PC-3 (cell line): ENCODE measurements at regions not wholly inside any gene's neighbourhood (a gene's known extent, or its start where the extent isn't known, plus 50 kb on each side); places are given as distances from the start of the nearest gene placed in this dataset.

Experiments used
- ATAC-seq: fragments of 200-7000 bp; cut with Tn5 transposase; 2 replicates; pipeline ENCODE4 v1.9.1; 2020; ENCODE audit warnings: mild to moderate bottlenecking, moderate library complexity
- BruUV-seq: library from RNA; stranded (reverse); fragments of 400-500 nt; replicated peaks from 2 replicates; lab custom pipeline; 2021; lab: Mats Ljungman, UMichigan
- CTCF ChIA-PET: fragments of 300-600 bp; sonication (Branson Sonifier 250); formaldehyde crosslinking; loops from one replicate; lab custom pipeline; 2022; ENCODE audit warnings: antibody characterized with exemption; lab: Charles Lee
- POLR2A ChIA-PET: fragments of 300-600 bp; sonication (Branson Sonifier 250); formaldehyde crosslinking; loops from one replicate; lab custom pipeline; 2022; ENCODE audit warnings: antibody characterized with exemption; ENCODE audit not compliant: unreplicated experiment; lab: Charles Lee
- DNase-seq: peaks from one replicate; pipeline ENCODE4 v3.0.0-alpha.2; 2015
- H2AFZ ChIP-seq: fragments of 300-600 bp; sonication (generic); 2 replicates; pipeline ENCODE4 v1.6.0; 2016; ENCODE audit warnings: antibody characterized with exemption, low read length
- H3F3A ChIP-seq: fragments of 300-600 bp; sonication (generic); one replicate; pipeline ENCODE4 v1.6.0; 2017; ENCODE audit warnings: antibody characterized with exemption, low read length, control low read depth, mild to moderate bottlenecking; ENCODE audit not compliant: unreplicated experiment
- H3K27ac ChIP-seq: fragments of 300-600 bp; sonication (generic); 2 replicates; pipeline ENCODE4 v1.5.1; 2016; ENCODE audit warnings: mild to moderate bottlenecking, low read length
- H3K27me3 ChIP-seq: fragments of 300-600 bp; sonication (generic); 2 replicates; pipeline ENCODE4 v1.6.1; 2016; ENCODE audit warnings: low read length, mixed read lengths
- H3K36me3 ChIP-seq: fragments of 300-600 bp; sonication (generic); 2 replicates; pipeline ENCODE4 v1.6.1; 2016; ENCODE audit warnings: low read depth, mixed run types, low read length, mixed read lengths
- H3K4me1 ChIP-seq: fragments of 300-600 bp; sonication (generic); 2 replicates; pipeline ENCODE4 v1.5.1; 2016; ENCODE audit warnings: low read length; ENCODE audit not compliant: insufficient read depth
- H3K4me2 ChIP-seq: fragments of 300-600 bp; sonication (generic); 2 replicates; pipeline ENCODE4 v1.6.0; 2016; ENCODE audit warnings: low read length
- H3K4me3 ChIP-seq: fragments of 300-600 bp; sonication (generic); 2 replicates; pipeline ENCODE4 v1.5.1; 2016; ENCODE audit warnings: mild to moderate bottlenecking, low read length, mixed read lengths
- H3K79me2 ChIP-seq: fragments of 300-600 bp; sonication (generic); 2 replicates; pipeline ENCODE4 v1.6.1; 2017; ENCODE audit warnings: low read length, mixed read lengths
- H3K9ac ChIP-seq: fragments of 300-600 bp; sonication (generic); 2 replicates; pipeline ENCODE4 v1.6.0; 2016; ENCODE audit warnings: mild to moderate bottlenecking, low read length
- H3K9me2 ChIP-seq: fragments of 300-600 bp; sonication (generic); replicated peaks from 2 replicates; pipeline ENCODE4 v1.6.1; 2016; ENCODE audit warnings: mixed run types, low read length, mixed read lengths
- H3K9me3 ChIP-seq: fragments of 300-600 bp; sonication (generic); 2 replicates; pipeline ENCODE4 v1.6.1; 2016; ENCODE audit warnings: low read length, mixed read lengths
- H4K20me1 ChIP-seq: fragments of 300-600 bp; sonication (generic); 2 replicates; pipeline ENCODE4 v1.6.1; 2016; ENCODE audit warnings: low read length, mixed read lengths
- CTCF ChIP-seq: fragments of 300-600 bp; sonication (generic); conservative IDR thresholded peaks from 2 replicates; pipeline ENCODE4 v1.5.1; 2017; ENCODE audit warnings: antibody characterized with exemption, low read depth, mild to moderate bottlenecking, low read length
- EZH2 ChIP-seq: fragments of 300-600 bp; sonication (generic); IDR thresholded peaks from one replicate; pipeline ENCODE4 v1.6.1; 2017; ENCODE audit warnings: antibody characterized with exemption, mild to moderate bottlenecking, low read length; ENCODE audit not compliant: unreplicated experiment
- EZH2phosphoT487 ChIP-seq: fragments of 300-600 bp; sonication (generic); IDR thresholded peaks from 2 replicates; pipeline ENCODE4 v1.6.1; 2018; ENCODE audit warnings: mild to moderate bottlenecking, antibody characterized with exemption, low read length, borderline replicate concordance
- intact Hi-C: fragments of 100-400 bp; cut with micrococcal nuclease; formaldehyde crosslinking; loops from 2 replicates; pipeline ENCODE4 v1.9.0; 2023

DNA sequence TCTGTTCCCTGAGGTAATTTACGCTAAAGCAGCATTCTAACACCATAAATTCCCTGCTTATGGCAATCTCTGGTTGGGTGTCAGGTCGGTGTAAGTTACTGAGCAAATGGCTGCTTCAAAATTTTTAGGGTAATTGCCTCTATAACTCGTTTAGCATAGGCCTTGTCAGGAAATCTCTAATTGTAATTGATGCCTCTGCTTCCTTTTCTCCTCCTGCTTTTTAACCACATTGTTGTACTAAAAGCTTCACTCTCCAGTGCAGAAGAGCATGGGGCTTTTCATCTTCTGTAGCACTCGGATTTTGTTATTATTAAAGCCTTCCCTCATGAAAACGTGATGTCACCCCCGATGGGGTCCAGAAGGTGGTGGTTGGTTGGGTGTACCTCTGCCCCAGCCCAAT lies 141.6 kb upstream of the NBPF11 start:
- no peaks in the 10 kb centered on the region for H3K27me3 ChIP-seq
- no peak overlapping the region for H3K9ac ChIP-seq
- TF ChIP-seq EZH2phosphoT487: no peak
- no peak for TF ChIP-seq EZH2
- TF ChIP-seq CTCF: no peak
- ChIA-PET POLR2A (no interaction called here), CTCF (no interaction called here)
- no peaks in the 10 kb centered on the region for H3F3A ChIP-seq
- no peaks in the 10 kb centered on the region for H3K79me2 ChIP-seq
- DNase-seq: no peak
- no peaks in the 10 kb centered on the region for H3K36me3 ChIP-seq
- peaks cover 10% of the 10 kb centered on the region for H3K4me1 ChIP-seq
- ATAC-seq: no peak
- BruUV-seq: no TSS peak
- no peaks in the 10 kb centered on the region for H3K9me2 ChIP-seq
- intact Hi-C loops: no loop called here
- H3K27ac ChIP-seq: no peak overlapping the region
- H3K4me2 ChIP-seq: no peak overlapping the region
- H2AFZ ChIP-seq: no peak overlapping the region
- H3K4me3 ChIP-seq: no peak overlapping the region
- no peaks in the 10 kb centered on the region for H3K9me3 ChIP-seq
- H4K20me1 ChIP-seq: no peaks in the 10 kb centered on the region

- H3K36me3 ChIP-seq: no peaks in the 10 kb centered on the region
- H4K20me1 ChIP-seq: no peaks in the 10 kb centered on the region
- BruUV-seq: no TSS peak
- H3K27me3 ChIP-seq: no peaks in the 10 kb centered on the region
- no peak for DNase-seq
- no peak overlapping the region for H3K4me3 ChIP-seq
- peaks cover 10% of the 10 kb centered on the region for H3K4me1 ChIP-seq
- ChIA-PET POLR2A (no interaction called here), CTCF (no interaction called here)
- H3K79me2 ChIP-seq: no peaks in the 10 kb centered on the region
- TF ChIP-seq EZH2phosphoT487 (no peak), EZH2 (no peak), CTCF (no peak)
- no peak overlapping the region for H2AFZ ChIP-seq
- no peak overlapping the region for H3K27ac ChIP-seq
- intact Hi-C loops: no loop called here
- ATAC-seq: 0 out of 2 replicates have a peak, but pooled peaks have one; percentile 23
- no peaks in the 10 kb centered on the region for H3K9me2 ChIP-seq
- no peak overlapping the region for H3K4me2 ChIP-seq
- no peaks in the 10 kb centered on the region for H3F3A ChIP-seq
- no peak overlapping the region for H3K9ac ChIP-seq
- H3K9me3 ChIP-seq: no peaks in the 10 kb centered on the region; the same call in 1 of the 2 replicates
These were observed 140.8 kb upstream of the NBPF11 start for GRCh38 chr1:148292915-148293314.

GRCh38 chr1:148290881-148291280 lies 138.8 kb upstream of the NBPF11 start:
- Histone ChIP-seq H3K27ac (no peak overlapping the region), H4K20me1 (no peaks in the 10 kb centered on the region), H3K36me3 (no peaks in the 10 kb centered on the region), H3K4me3 (no peak overlapping the region), H3K9me3 (no peaks in the 10 kb centered on the region; the same call in 1 of the 2 replicates), H2AFZ (no peak overlapping the region), H3K27me3 (no peaks in the 10 kb centered on the region), H3K9me2 (no peaks in the 10 kb centered on the region), H3F3A (no peaks in the 10 kb centered on the region), H3K79me2 (no peaks in the 10 kb centered on the region), H3K4me2 (no peak overlapping the region), H3K9ac (no peak overlapping the region), H3K4me1 (0 out of 2 replicates have a peak, but pooled peaks cover 4% of the 10 kb centered on the region)
- intact Hi-C loops: no loop called here
- DNase-seq (peak; percentile 14), ATAC-seq (no peak)
- no TSS peak for BruUV-seq
- ChIA-PET POLR2A (no interaction called here), CTCF (no interaction called here)
- TF ChIP-seq EZH2: no peak
- no peak for TF ChIP-seq EZH2phosphoT487
- no peak for TF ChIP-seq CTCF
